D721Med (cell line): ENCODE measurements at regions not wholly inside any gene's neighbourhood (a gene's known extent, or its start where the extent isn't known, plus 50 kb on each side); places are given as distances from the start of the nearest gene placed in this dataset.

Experiments
- DNase-seq: peaks from one replicate; pipeline ENCODE4 v3.0.0; 2011; ENCODE audit warnings: low spot score; ENCODE audit not compliant: insufficient read length
- FAIRE-seq: peaks from 2 replicates; lab custom pipeline; 2011; peaks lifted over from hg19 to GRCh38; lab: Jason Lieb, UNC
- TF ChIP-seq, protein P1 (sequence below): IDR thresholded peaks from 2 replicates; pipeline ENCODE4 v1.5.1; 2012; ENCODE audit warnings: mild to moderate bottlenecking, control low read depth; ENCODE audit not compliant: insufficient read depth; ENCODE audit errors: missing control alignments

DNA sequence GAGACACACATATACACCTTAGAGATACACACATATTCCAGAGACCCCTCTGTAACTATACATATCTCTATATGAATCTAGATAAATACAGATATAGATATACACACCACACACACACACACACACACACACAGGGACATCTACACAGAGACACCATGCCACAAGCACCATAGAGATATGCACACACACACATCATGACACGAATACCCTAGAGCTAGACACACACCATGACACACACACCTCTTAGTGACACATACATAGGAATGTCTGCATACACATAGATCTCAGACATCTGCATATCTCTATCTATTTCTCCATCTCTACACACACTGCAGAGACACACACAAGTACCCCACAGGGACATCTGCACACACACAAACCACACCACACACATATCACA is 270.0 kb downstream of the CYRIA start:
- TF ChIP-seq, protein P1, sequence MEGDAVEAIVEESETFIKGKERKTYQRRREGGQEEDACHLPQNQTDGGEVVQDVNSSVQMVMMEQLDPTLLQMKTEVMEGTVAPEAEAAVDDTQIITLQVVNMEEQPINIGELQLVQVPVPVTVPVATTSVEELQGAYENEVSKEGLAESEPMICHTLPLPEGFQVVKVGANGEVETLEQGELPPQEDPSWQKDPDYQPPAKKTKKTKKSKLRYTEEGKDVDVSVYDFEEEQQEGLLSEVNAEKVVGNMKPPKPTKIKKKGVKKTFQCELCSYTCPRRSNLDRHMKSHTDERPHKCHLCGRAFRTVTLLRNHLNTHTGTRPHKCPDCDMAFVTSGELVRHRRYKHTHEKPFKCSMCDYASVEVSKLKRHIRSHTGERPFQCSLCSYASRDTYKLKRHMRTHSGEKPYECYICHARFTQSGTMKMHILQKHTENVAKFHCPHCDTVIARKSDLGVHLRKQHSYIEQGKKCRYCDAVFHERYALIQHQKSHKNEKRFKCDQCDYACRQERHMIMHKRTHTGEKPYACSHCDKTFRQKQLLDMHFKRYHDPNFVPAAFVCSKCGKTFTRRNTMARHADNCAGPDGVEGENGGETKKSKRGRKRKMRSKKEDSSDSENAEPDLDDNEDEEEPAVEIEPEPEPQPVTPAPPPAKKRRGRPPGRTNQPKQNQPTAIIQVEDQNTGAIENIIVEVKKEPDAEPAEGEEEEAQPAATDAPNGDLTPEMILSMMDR, result no peak
- no peak for DNase-seq
- FAIRE-seq, result no peak

DNA sequence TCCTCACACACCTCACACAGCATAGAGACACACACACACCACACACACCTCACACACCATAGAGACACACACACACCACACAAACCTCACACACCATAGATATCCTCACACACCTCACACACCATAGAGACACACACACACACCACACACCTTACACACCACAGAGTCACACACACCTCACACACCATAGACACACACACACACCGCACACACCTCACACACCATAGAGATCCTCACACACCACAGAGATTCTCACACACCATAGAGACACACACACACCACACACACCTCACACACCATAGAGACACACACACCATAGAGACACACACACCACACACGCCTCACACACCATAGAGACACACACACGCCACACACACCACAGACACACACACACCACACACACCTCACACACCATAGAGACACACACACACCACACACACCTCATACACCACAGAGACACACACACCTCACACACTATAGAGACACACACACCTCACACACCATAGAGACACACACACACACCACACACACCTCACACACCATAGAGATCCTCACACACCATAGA is 270.6 kb downstream of the CYRIA start:
- TF ChIP-seq, protein P1, result no peak
- FAIRE-seq (no peak), DNase-seq (no peak)

DNA sequence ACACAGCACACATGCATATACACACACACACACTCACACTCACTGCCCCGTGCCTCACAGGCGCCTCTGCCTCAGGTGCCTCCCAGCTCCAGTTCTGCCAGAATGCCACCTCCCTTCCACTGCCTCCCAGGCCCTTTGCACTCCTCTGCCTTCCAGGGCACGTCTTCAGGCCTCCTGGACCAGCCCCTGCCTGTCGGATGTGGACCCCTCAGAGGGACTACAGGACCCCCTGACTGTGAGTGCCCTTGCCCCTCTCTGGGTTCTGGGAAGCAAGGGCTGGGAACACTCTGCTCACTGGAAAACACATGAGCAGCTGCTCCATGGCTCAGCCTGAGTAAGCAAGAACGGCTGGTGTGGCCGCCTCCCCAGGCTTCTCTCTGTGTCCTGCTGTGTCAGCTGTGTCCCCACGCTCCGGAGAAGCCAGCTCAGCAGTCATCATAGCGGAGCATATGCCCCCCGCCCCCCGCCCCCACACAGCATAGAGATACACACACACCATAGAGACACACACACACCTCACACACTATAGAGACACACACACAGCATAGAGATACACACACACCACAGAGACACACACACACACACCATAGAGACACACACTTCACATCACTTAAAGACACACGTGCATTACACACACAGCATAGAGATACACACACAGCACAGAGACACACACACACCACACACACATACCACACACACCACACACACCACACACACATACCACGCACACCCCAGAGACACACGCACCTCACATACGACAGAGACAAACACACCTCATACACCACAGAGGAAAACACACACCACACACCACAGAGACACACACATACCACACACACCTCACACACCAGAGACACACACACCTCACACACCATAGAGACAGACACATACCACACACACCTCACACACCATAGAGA is 271.3 kb downstream of the CYRIA start:
- TF ChIP-seq, protein P1, result no peak
- no peak for FAIRE-seq
- no peak for DNase-seq

DNA sequence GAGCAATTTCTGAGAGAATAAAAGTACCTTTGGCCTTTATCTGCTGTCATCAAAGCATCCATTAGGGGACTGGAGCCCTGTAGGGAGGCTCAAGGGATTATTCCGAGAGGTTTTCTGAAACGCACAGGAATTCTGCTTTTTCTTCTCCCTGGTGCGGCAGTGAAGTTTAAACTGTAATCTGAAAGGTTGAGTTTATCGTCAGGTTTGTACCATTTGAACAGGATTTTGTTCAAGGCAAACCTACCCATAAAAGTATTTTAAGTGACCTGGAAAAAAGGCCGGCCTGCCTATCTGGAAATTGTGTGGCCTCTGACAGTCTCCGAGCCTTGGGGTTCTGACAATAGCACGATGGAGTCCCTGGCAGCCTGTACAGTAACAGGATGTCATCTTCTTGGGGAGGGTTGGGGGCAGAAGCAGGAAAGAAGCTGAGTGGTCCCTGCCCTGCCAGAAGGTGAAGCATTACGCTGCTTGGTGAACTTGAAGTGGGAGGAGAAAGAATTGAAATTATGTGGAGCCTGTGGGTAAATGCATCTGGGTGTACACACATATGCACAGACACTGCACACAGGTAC is 272.0 kb downstream of the CYRIA start:
- DNase-seq (no peak), FAIRE-seq (no peak)
- TF ChIP-seq, protein P1, result no peak

DNA sequence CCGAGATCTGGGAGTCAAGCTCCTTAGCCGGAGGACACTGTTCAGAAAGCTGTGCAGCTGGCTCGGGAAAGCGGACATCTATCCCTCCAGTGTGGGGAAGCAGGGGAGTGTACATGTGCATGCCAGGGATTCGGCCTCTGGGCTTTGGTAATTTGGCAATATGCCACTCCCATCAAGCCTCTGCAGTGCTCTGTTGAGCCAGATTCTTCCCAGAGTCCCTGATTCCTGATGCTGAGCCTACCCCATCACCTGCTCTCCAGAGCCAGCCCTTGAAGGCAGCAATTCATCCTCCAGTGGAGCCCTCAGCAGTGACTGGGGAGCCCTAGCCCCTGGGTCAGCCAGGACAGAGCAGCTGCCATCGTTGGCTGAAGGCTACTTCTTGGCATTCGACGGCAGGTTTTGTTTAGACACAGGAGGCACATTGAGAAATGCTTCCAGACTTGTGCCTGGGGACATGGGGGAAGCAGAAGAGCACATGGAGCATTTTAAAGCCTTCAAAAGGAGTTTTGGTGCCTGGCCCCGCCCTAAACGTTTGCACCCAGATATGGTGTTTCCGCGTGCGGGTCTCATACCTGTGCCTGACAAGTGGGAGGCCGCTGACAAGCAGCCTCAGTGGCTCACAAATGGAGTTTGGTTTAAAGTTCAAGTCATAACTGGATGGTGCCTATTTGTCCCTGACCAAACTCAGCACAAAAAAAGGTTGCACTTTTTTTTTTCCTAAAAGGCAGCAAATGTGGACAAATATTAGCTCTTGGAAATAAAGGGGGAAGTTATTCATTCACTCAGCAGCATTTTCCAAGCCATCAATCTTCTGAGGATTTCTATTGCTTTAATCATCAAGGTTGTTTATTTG is 272.8 kb downstream of the CYRIA start:
- TF ChIP-seq, protein P1, result no peak
- DNase-seq, result no peak
- no peak for FAIRE-seq

DNA sequence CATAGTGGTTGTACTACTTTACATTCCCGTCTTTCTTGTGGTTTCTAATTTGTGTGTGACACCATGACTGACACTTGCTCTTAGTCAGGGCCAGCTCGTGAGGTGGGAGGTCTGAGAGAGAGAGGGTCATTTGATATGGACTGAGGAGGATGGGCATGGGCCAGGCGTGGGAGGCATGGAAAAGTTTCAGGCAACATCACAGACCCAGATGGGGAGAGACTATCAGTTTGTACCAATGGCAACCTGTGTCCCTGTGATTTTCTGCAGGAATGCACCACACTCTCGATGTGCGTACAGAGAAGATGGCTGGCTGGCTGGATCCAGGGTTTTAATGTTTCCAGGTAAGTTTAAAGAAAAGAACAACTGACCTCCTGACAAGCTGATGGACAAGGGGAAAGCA is 273.6 kb downstream of the CYRIA start:
- DNase-seq, result no peak
- FAIRE-seq, result no peak
- TF ChIP-seq, protein P1, result no peak
